ENCODE measurements at regions not wholly inside any gene's neighbourhood (a gene's known extent, or its start where the extent isn't known, plus 50 kb on each side); places are given as distances from the start of the nearest gene placed in this dataset.

- H3K4me1 Mint-ChIP-seq (ENCODE audit: low read depth), result no peaks in the 10 kb centered on the region
- TF ChIP-seq CTCF (IDR thresholded peaks at IDR 0.05), result no peak
- Histone ChIP-seq H3K9me3 (ENCODE audit: control insufficient read depth in 1 of 2, insufficient read depth in 1 of 2, low read length in 2 of 2) (no peaks in the 10 kb centered on the region), H3K4me3 (ENCODE audit: low read length) (no peak overlapping the region), H3K27ac (ENCODE audit: low read depth in 1 of 2, low read length in 2 of 2) (no peak overlapping the region), H3K36me3 (ENCODE audit: insufficient read depth, low read length) (no peaks in the 10 kb centered on the region), H3K27me3 (ENCODE audit: control insufficient read depth in 1 of 2, insufficient read depth in 2 of 2, low read length in 2 of 2) (no peaks in the 10 kb centered on the region), H3K4me1 (ENCODE audit: insufficient read depth, low read length) (no peaks in the 10 kb centered on the region)
- H3K4me3 Mint-ChIP-seq, result no peak overlapping the region
- ChIA-PET POLR2A (no interaction called here), CTCF (no interaction called here)
- no peaks in the 10 kb centered on the region for H3K36me3 Mint-ChIP-seq (ENCODE audit: low read depth)
- intact Hi-C loops (cut with DNase I, micrococcal nuclease), result no loop called here
- no peak for ATAC-seq (ENCODE audit: poor library complexity)
- DNase-seq, result no peak
- no peak overlapping the region for H3K27ac Mint-ChIP-seq
- peaks cover 2% of the 10 kb centered on the region for H3K9me3 Mint-ChIP-seq
- H3K27me3 Mint-ChIP-seq, result no peaks in the 10 kb centered on the region
Observed at GRCh38 chrX:3216581-3217180, 129.8 kb downstream of the MXRA5 start.

GRCh38 chrX:3215249-3215648 lies 131.2 kb downstream of the MXRA5 start:
- Histone ChIP-seq H3K4me3 (ENCODE audit: low read length) (no peak overlapping the region), H3K9me3 (ENCODE audit: control insufficient read depth in 1 of 2, insufficient read depth in 1 of 2, low read length in 2 of 2) (no peaks in the 10 kb centered on the region), H3K27ac (ENCODE audit: low read depth in 1 of 2, low read length in 2 of 2) (no peak overlapping the region), H3K36me3 (ENCODE audit: insufficient read depth, low read length) (no peaks in the 10 kb centered on the region), H3K4me1 (ENCODE audit: insufficient read depth, low read length) (no peaks in the 10 kb centered on the region), H3K27me3 (ENCODE audit: control insufficient read depth in 1 of 2, insufficient read depth in 2 of 2, low read length in 2 of 2) (no peaks in the 10 kb centered on the region)
- ATAC-seq (ENCODE audit: poor library complexity) (no peak), DNase-seq (no peak)
- Mint-ChIP-seq H3K4me1 (ENCODE audit: low read depth) (no peaks in the 10 kb centered on the region), H3K27ac (no peak overlapping the region), H3K4me3 (no peak overlapping the region), H3K27me3 (no peaks in the 10 kb centered on the region), H3K9me3 (peaks cover 2% of the 10 kb centered on the region), H3K36me3 (ENCODE audit: low read depth) (no peaks in the 10 kb centered on the region)
- POLR2A ChIA-PET, result no interaction called here
- CTCF ChIA-PET, result no interaction called here
- intact Hi-C loops (cut with DNase I, micrococcal nuclease), result no loop called here
- TF ChIP-seq CTCF (IDR thresholded peaks at IDR 0.05), result no peak

- ChIA-PET POLR2A (no interaction called here), CTCF (no interaction called here)
- ATAC-seq (ENCODE audit: poor library complexity) (no peak), DNase-seq (no peak)
- no peak overlapping the region for H3K4me3 Mint-ChIP-seq
- no peaks in the 10 kb centered on the region for H3K27me3 ChIP-seq (ENCODE audit: control insufficient read depth in 1 of 2, insufficient read depth in 2 of 2, low read length in 2 of 2)
- no peaks in the 10 kb centered on the region for H3K4me1 Mint-ChIP-seq (ENCODE audit: low read depth)
- H3K27ac Mint-ChIP-seq, result no peak overlapping the region
- H3K27ac ChIP-seq (ENCODE audit: low read depth in 1 of 2, low read length in 2 of 2), result no peak overlapping the region
- peaks cover 10% of the 10 kb centered on the region for H3K27me3 Mint-ChIP-seq
- H3K36me3 Mint-ChIP-seq (ENCODE audit: low read depth), result no peaks in the 10 kb centered on the region
- H3K4me3 ChIP-seq (ENCODE audit: low read length), result no peak overlapping the region
- no peaks in the 10 kb centered on the region for H3K9me3 ChIP-seq (ENCODE audit: control insufficient read depth in 1 of 2, insufficient read depth in 1 of 2, low read length in 2 of 2)
- H3K36me3 ChIP-seq (ENCODE audit: insufficient read depth, low read length), result no peaks in the 10 kb centered on the region
- no peaks in the 10 kb centered on the region for H3K4me1 ChIP-seq (ENCODE audit: insufficient read depth, low read length)
- no peaks in the 10 kb centered on the region for H3K9me3 Mint-ChIP-seq
- intact Hi-C loops (cut with DNase I, micrococcal nuclease), result no loop called here
- no peak for TF ChIP-seq CTCF (IDR thresholded peaks at IDR 0.05)
Observed at GRCh38 chrX:3206314-3206713, 140.1 kb downstream of the MXRA5 start.

Data from CD4-positive, alpha-beta T cell (primary cell).